GM23338 (cell line): ENCODE measurements at regions not wholly inside any gene's neighbourhood (a gene's known extent, or its start where the extent isn't known, plus 50 kb on each side); places are given as distances from the start of the nearest gene placed in this dataset.

ENCODE experiments used
- ATAC-seq: fragments of 200-7000 bp; cut with Tn5 transposase; 3 replicates; pipeline ENCODE4 v1.9.1; 2020
- DNase-seq: peaks from one replicate; pipeline ENCODE4 v3.0.0-alpha.2; 2015; ENCODE audit warnings: low spot score
- H2AFZ ChIP-seq: fragments of 200-600 bp; sonication (generic); 2 replicates; pipeline ENCODE4 v1.8.0; 2016; ENCODE audit warnings: antibody characterized with exemption, mild to moderate bottlenecking, moderate library complexity
- H3F3A ChIP-seq: fragments of 200-600 bp; sonication (generic); replicated peaks from 2 replicates; pipeline ENCODE4 v1.8.0; 2017; ENCODE audit warnings: antibody characterized with exemption, mixed run types, low read depth
- H3K27ac ChIP-seq: fragments of 200-600 bp; sonication (generic); 2 replicates; pipeline ENCODE4 v1.6.1; 2016; ENCODE audit warnings: low read depth
- H3K27me3 ChIP-seq: fragments of 200-600 bp; sonication (generic); 2 replicates; pipeline ENCODE4 v1.8.0; 2016; ENCODE audit warnings: mild to moderate bottlenecking, mixed run types, moderate library complexity; ENCODE audit not compliant: insufficient read depth
- H3K36me3 ChIP-seq: fragments of 200-600 bp; sonication (generic); 2 replicates; pipeline ENCODE4 v1.8.0; 2016; ENCODE audit warnings: mild to moderate bottlenecking; ENCODE audit not compliant: insufficient read depth
- H3K4me1 ChIP-seq: fragments of 200-600 bp; sonication (generic); 2 replicates; pipeline ENCODE4 v1.8.0; 2016; ENCODE audit warnings: mild to moderate bottlenecking, moderate library complexity; ENCODE audit not compliant: insufficient read depth
- H3K4me2 ChIP-seq: fragments of 200-600 bp; sonication (generic); 2 replicates; pipeline ENCODE4 v1.7.1; 2017; ENCODE audit warnings: mixed run types
- H3K4me3 ChIP-seq: fragments of 200-600 bp; sonication (generic); 2 replicates; pipeline ENCODE4 v1.6.1; 2016; ENCODE audit warnings: mixed run types
- H3K79me2 ChIP-seq: fragments of 200-600 bp; sonication (generic); replicated peaks from 2 replicates; pipeline ENCODE4 v1.8.0; 2017; ENCODE audit warnings: mild to moderate bottlenecking; ENCODE audit not compliant: insufficient read depth
- H3K9me2 ChIP-seq: fragments of 200-600 bp; sonication (generic); 2 replicates; pipeline ENCODE4 v1.8.0; 2017; ENCODE audit not compliant: insufficient read depth
- H4K20me1 ChIP-seq: fragments of 200-600 bp; sonication (generic); replicated peaks from 2 replicates; pipeline ENCODE4 v1.8.0; 2017; ENCODE audit warnings: mild to moderate bottlenecking; ENCODE audit not compliant: insufficient read depth
- H3K27ac Mint-ChIP-seq: 2 replicates; pipeline ENCODE4 v1.8.0; 2020; ENCODE audit warnings: inconsistent platforms, mild to moderate bottlenecking, moderate library complexity, mixed read lengths
- H3K27me3 Mint-ChIP-seq: 3 replicates; pipeline ENCODE4 v1.8.0; 2022; ENCODE audit warnings: low read depth, mild to moderate bottlenecking, moderate library complexity, mixed read lengths, inconsistent platforms; ENCODE audit not compliant: insufficient read depth, poor library complexity
- H3K36me3 Mint-ChIP-seq: 3 replicates; pipeline ENCODE4 v1.8.0; 2021; ENCODE audit warnings: low read depth, mild to moderate bottlenecking, inconsistent platforms, moderate library complexity, mixed read lengths
- H3K4me1 Mint-ChIP-seq: 3 replicates; pipeline ENCODE4 v1.8.0; 2020; ENCODE audit warnings: mild to moderate bottlenecking, inconsistent platforms, mixed read lengths
- H3K4me3 Mint-ChIP-seq: 3 replicates; pipeline ENCODE4 v1.8.0; 2021; ENCODE audit warnings: moderate library complexity, mild to moderate bottlenecking, inconsistent platforms, mixed read lengths
- H3K9me3 Mint-ChIP-seq: 3 replicates; pipeline ENCODE4 v1.8.0; 2020; ENCODE audit warnings: moderate library complexity, mild to moderate bottlenecking, inconsistent platforms, mixed read lengths
- ETS1 ChIP-seq: IDR thresholded peaks from 2 replicates; pipeline ENCODE4 v1.6.1; 2016; ENCODE audit warnings: antibody characterized with exemption
- EZH2 ChIP-seq: fragments of 200-600 bp; sonication (generic); IDR thresholded peaks from one replicate; pipeline ENCODE4 v1.8.0; 2017; ENCODE audit warnings: antibody characterized with exemption, mild to moderate bottlenecking, low read depth; ENCODE audit not compliant: unreplicated experiment
- STAT1 ChIP-seq: IDR thresholded peaks from one replicate; pipeline ENCODE4 v1.6.1; 2016; ENCODE audit warnings: antibody characterized with exemption; ENCODE audit not compliant: unreplicated experiment
- ZNF331 ChIP-seq: fragments of 250-450 bp; sonication (Bioruptor Pico); IDR thresholded peaks from 2 replicates; pipeline ENCODE4 v1.5.0; 2020; ENCODE audit warnings: low read depth, mild to moderate bottlenecking, moderate library complexity
- ZNF462 ChIP-seq: fragments of 250-450 bp; sonication (Bioruptor Pico); IDR thresholded peaks from 2 replicates; pipeline ENCODE4 v1.5.0; 2020; ENCODE audit warnings: mild to moderate bottlenecking, moderate library complexity
- TF ChIP-seq, protein P1 (sequence below): IDR thresholded peaks from one replicate; pipeline ENCODE4 v1.6.1; 2018; ENCODE audit warnings: antibody characterized with exemption; ENCODE audit not compliant: unreplicated experiment

DNA sequence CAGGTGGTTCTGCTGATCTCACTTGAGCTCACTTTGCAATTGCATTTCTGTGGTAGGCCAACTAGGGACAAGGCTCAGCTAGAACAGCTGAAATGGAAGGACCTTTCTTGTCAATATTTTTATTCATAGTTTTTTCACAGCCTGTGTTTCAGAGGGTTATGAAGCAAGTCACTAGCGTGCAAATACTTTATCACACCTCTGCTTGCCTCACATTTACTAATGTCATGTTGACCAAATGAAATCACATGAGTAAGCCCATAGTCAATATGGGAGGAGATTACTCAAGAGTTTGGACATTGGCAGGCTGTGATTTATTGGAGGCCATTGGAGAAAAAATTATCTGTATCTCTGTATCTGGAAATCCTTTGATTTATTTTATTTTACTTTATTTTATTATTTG lies 628.3 kb upstream of the EPHA5 start:
- H3F3A ChIP-seq: no peaks in the 10 kb centered on the region
- Mint-ChIP-seq H3K27ac (no peak overlapping the region), H3K27me3 (peaks cover 2% of the 10 kb centered on the region), H3K36me3 (no peaks in the 10 kb centered on the region), H3K4me3 (no peak overlapping the region), H3K9me3 (no peaks in the 10 kb centered on the region), H3K4me1 (peaks cover 11% of the 10 kb centered on the region)
- no peak overlapping the region for H3K4me2 ChIP-seq
- no peaks in the 10 kb centered on the region for H4K20me1 ChIP-seq
- no peaks in the 10 kb centered on the region for H3K27me3 ChIP-seq
- no peaks in the 10 kb centered on the region for H3K4me1 ChIP-seq
- no peak overlapping the region for H2AFZ ChIP-seq
- TF ChIP-seq, protein P1, sequence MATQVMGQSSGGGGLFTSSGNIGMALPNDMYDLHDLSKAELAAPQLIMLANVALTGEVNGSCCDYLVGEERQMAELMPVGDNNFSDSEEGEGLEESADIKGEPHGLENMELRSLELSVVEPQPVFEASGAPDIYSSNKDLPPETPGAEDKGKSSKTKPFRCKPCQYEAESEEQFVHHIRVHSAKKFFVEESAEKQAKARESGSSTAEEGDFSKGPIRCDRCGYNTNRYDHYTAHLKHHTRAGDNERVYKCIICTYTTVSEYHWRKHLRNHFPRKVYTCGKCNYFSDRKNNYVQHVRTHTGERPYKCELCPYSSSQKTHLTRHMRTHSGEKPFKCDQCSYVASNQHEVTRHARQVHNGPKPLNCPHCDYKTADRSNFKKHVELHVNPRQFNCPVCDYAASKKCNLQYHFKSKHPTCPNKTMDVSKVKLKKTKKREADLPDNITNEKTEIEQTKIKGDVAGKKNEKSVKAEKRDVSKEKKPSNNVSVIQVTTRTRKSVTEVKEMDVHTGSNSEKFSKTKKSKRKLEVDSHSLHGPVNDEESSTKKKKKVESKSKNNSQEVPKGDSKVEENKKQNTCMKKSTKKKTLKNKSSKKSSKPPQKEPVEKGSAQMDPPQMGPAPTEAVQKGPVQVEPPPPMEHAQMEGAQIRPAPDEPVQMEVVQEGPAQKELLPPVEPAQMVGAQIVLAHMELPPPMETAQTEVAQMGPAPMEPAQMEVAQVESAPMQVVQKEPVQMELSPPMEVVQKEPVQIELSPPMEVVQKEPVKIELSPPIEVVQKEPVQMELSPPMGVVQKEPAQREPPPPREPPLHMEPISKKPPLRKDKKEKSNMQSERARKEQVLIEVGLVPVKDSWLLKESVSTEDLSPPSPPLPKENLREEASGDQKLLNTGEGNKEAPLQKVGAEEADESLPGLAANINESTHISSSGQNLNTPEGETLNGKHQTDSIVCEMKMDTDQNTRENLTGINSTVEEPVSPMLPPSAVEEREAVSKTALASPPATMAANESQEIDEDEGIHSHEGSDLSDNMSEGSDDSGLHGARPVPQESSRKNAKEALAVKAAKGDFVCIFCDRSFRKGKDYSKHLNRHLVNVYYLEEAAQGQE: no peak
- TF ChIP-seq ZNF462 (CRISPR knock-in tag): no peak
- TF ChIP-seq STAT1: no peak
- no peak for TF ChIP-seq ETS1
- no peak for TF ChIP-seq ZNF331 (CRISPR knock-in tag)
- no peak for TF ChIP-seq EZH2
- H3K79me2 ChIP-seq: no peaks in the 10 kb centered on the region
- no peak overlapping the region for H3K27ac ChIP-seq
- H3K36me3 ChIP-seq: no peaks in the 10 kb centered on the region
- no peak overlapping the region for H3K4me3 ChIP-seq
- H3K9me2 ChIP-seq: no peaks in the 10 kb centered on the region
- ATAC-seq (no peak), DNase-seq (no peak)
